Activated T-helper 17 cell treated with anti-CD3 and anti-CD28 coated beads, Interleukin-2, amount 50 U/mL, for 72 hours (primary cell): ENCODE measurements at regions not wholly inside any gene's neighbourhood (a gene's known extent, or its start where the extent isn't known, plus 50 kb on each side); places are given as distances from the start of the nearest gene placed in this dataset.

ENCODE experiments used
- ATAC-seq: fragments of 150-1000 bp; cut with Tn5 transposase; replicated peaks from 2 replicates; pipeline ENCODE4 v1.10.0; 2021; ENCODE audit warnings: mild to moderate bottlenecking, moderate library complexity
- H3K27ac Mint-ChIP-seq: one replicate; pipeline ENCODE4 v1.8.0; 2022; ENCODE audit warnings: mixed read lengths
- H3K27me3 Mint-ChIP-seq: one replicate; pipeline ENCODE4 v1.8.0; 2022; ENCODE audit warnings: mixed read lengths
- H3K36me3 Mint-ChIP-seq: one replicate; pipeline ENCODE4 v1.8.0; 2022; ENCODE audit warnings: low read depth, mild to moderate bottlenecking, mixed read lengths
- H3K4me1 Mint-ChIP-seq: one replicate; pipeline ENCODE4 v1.8.0; 2022; ENCODE audit warnings: mixed read lengths
- H3K4me3 Mint-ChIP-seq: one replicate; pipeline ENCODE4 v1.8.0; 2022; ENCODE audit warnings: mild to moderate bottlenecking, mixed read lengths
- H3K9me3 Mint-ChIP-seq: one replicate; pipeline ENCODE4 v1.8.0; 2022; ENCODE audit warnings: mixed read lengths

GRCh38 chr7:433558-433957, 86.1 kb downstream of the PDGFA start:
- H3K4me1 Mint-ChIP-seq = no peaks in the 10 kb centered on the region
- H3K36me3 Mint-ChIP-seq = no peaks in the 10 kb centered on the region
- no peak for ATAC-seq
- H3K4me3 Mint-ChIP-seq = no peak overlapping the region
- no peaks in the 10 kb centered on the region for H3K27me3 Mint-ChIP-seq
- no peaks in the 10 kb centered on the region for H3K9me3 Mint-ChIP-seq
- no peak overlapping the region for H3K27ac Mint-ChIP-seq

- H3K36me3 Mint-ChIP-seq = no peaks in the 10 kb centered on the region
- no peaks in the 10 kb centered on the region for H3K27me3 Mint-ChIP-seq
- H3K9me3 Mint-ChIP-seq = no peaks in the 10 kb centered on the region
- H3K4me1 Mint-ChIP-seq = no peaks in the 10 kb centered on the region
- no peak overlapping the region for H3K27ac Mint-ChIP-seq
- H3K4me3 Mint-ChIP-seq = no peak overlapping the region
- no peak for ATAC-seq
Measured at GRCh38 chr7:434891-435629, 84.6 kb downstream of the PDGFA start.

GRCh38 chr7:435630-436366, 83.8 kb downstream of the PDGFA start:
- peak; percentile 55 for ATAC-seq
- no peaks in the 10 kb centered on the region for H3K36me3 Mint-ChIP-seq
- no peaks in the 10 kb centered on the region for H3K4me1 Mint-ChIP-seq
- no peaks in the 10 kb centered on the region for H3K27me3 Mint-ChIP-seq
- H3K9me3 Mint-ChIP-seq = no peaks in the 10 kb centered on the region
- no peak overlapping the region for H3K4me3 Mint-ChIP-seq
- H3K27ac Mint-ChIP-seq = no peak overlapping the region

- no peak for ATAC-seq
- Mint-ChIP-seq H3K36me3 (no peaks in the 10 kb centered on the region), H3K9me3 (no peaks in the 10 kb centered on the region), H3K4me3 (no peak overlapping the region), H3K4me1 (no peaks in the 10 kb centered on the region), H3K27ac (no peak overlapping the region), H3K27me3 (no peaks in the 10 kb centered on the region)
Measured at GRCh38 chr7:436367-437128, 83.1 kb downstream of the PDGFA start.

- Mint-ChIP-seq H3K9me3 (no peaks in the 10 kb centered on the region), H3K4me3 (no peak overlapping the region), H3K27ac (no peak overlapping the region), H3K4me1 (no peaks in the 10 kb centered on the region), H3K27me3 (no peaks in the 10 kb centered on the region), H3K36me3 (no peaks in the 10 kb centered on the region)
- ATAC-seq = no peak
Measured at GRCh38 chr7:437329-438251, 82.1 kb downstream of the PDGFA start.

GRCh38 chr7:438361-438760, 81.3 kb downstream of the PDGFA start:
- no peak for ATAC-seq
- Mint-ChIP-seq H3K27me3 (no peaks in the 10 kb centered on the region), H3K4me1 (no peaks in the 10 kb centered on the region), H3K9me3 (no peaks in the 10 kb centered on the region), H3K4me3 (no peak overlapping the region), H3K36me3 (no peaks in the 10 kb centered on the region), H3K27ac (no peak overlapping the region)

- H3K27me3 Mint-ChIP-seq = no peaks in the 10 kb centered on the region
- H3K4me1 Mint-ChIP-seq = no peaks in the 10 kb centered on the region
- H3K9me3 Mint-ChIP-seq = no peaks in the 10 kb centered on the region
- H3K4me3 Mint-ChIP-seq = no peak overlapping the region
- H3K27ac Mint-ChIP-seq = no peak overlapping the region
- no peak for ATAC-seq
- no peaks in the 10 kb centered on the region for H3K36me3 Mint-ChIP-seq
Measured at GRCh38 chr7:438916-439315, 80.7 kb downstream of the PDGFA start.

- Mint-ChIP-seq H3K27ac (peak overlapping the region; percentile 38), H3K9me3 (no peaks in the 10 kb centered on the region), H3K4me3 (no peak overlapping the region)
Measured at GRCh38 chr7:440059-440749, 79.4 kb downstream of the PDGFA start.

GRCh38 chr7:441684-442421, 77.8 kb downstream of the PDGFA start:
- ATAC-seq = no peak
- Mint-ChIP-seq H3K27me3 (no peaks in the 10 kb centered on the region), H3K4me1 (no peaks in the 10 kb centered on the region), H3K36me3 (no peaks in the 10 kb centered on the region), H3K4me3 (no peak overlapping the region), H3K9me3 (no peaks in the 10 kb centered on the region), H3K27ac (no peak overlapping the region)

More at GRCh38 chr7:440059-440749, 79.4 kb downstream of the PDGFA start:
- Mint-ChIP-seq H3K27me3 (no peaks in the 10 kb centered on the region), H3K4me1 (no peaks in the 10 kb centered on the region), H3K36me3 (no peaks in the 10 kb centered on the region)
- ATAC-seq = no peak

- no peak overlapping the region for H3K4me3 Mint-ChIP-seq
- no peak overlapping the region for H3K27ac Mint-ChIP-seq
- no peaks in the 10 kb centered on the region for H3K9me3 Mint-ChIP-seq
- ATAC-seq = no peak
- no peaks in the 10 kb centered on the region for H3K4me1 Mint-ChIP-seq
- H3K36me3 Mint-ChIP-seq = no peaks in the 10 kb centered on the region
- H3K27me3 Mint-ChIP-seq = no peaks in the 10 kb centered on the region
Measured at GRCh38 chr7:442457-442856, 77.2 kb downstream of the PDGFA start.

GRCh38 chr7:443279-443833, 76.3 kb downstream of the PDGFA start:
- no peak for ATAC-seq
- Mint-ChIP-seq H3K4me3 (no peak overlapping the region), H3K36me3 (no peaks in the 10 kb centered on the region), H3K27ac (no peak overlapping the region), H3K4me1 (no peaks in the 10 kb centered on the region), H3K27me3 (no peaks in the 10 kb centered on the region), H3K9me3 (no peaks in the 10 kb centered on the region)

GRCh38 chr7:444606-445005, 75.0 kb downstream of the PDGFA start:
- H3K4me1 Mint-ChIP-seq = no peaks in the 10 kb centered on the region
- ATAC-seq = no peak
- H3K27ac Mint-ChIP-seq = no peak overlapping the region
- H3K4me3 Mint-ChIP-seq = no peak overlapping the region
- no peaks in the 10 kb centered on the region for H3K27me3 Mint-ChIP-seq
- no peaks in the 10 kb centered on the region for H3K9me3 Mint-ChIP-seq
- H3K36me3 Mint-ChIP-seq = no peaks in the 10 kb centered on the region

- Mint-ChIP-seq H3K36me3 (no peaks in the 10 kb centered on the region), H3K27me3 (no peaks in the 10 kb centered on the region), H3K4me1 (no peaks in the 10 kb centered on the region), H3K9me3 (no peaks in the 10 kb centered on the region), H3K27ac (no peak overlapping the region), H3K4me3 (no peak overlapping the region)
- ATAC-seq = no peak
Measured at GRCh38 chr7:445020-445419, 74.6 kb downstream of the PDGFA start.
